HepG2 (cell line): ENCODE measurements at regions not wholly inside any gene's neighbourhood (a gene's known extent, or its start where the extent isn't known, plus 50 kb on each side); places are given as distances from the start of the nearest gene placed in this dataset.

Source experiments
- KDM2A ChIP-seq: sonication (generic); formaldehyde crosslinking; IDR thresholded peaks from 2 replicates; pipeline ENCODE4 v1.4.0; 2020; ENCODE audit warnings: low read depth, missing genetic modification reagents, borderline replicate concordance
- MED8 ChIP-seq: sonication (generic); formaldehyde crosslinking; IDR thresholded peaks from 2 replicates; pipeline ENCODE4 v1.8.1; 2023; ENCODE audit warnings: mild to moderate bottlenecking, missing genetic modification reagents; ENCODE audit not compliant: insufficient replicate concordance
- RNF219 ChIP-seq: sonication (generic); formaldehyde crosslinking; IDR thresholded peaks from 2 replicates; pipeline ENCODE4 v1.5.0; 2020; ENCODE audit warnings: mild to moderate bottlenecking, missing genetic modification reagents
- SAP130 ChIP-seq: IDR thresholded peaks from 2 replicates; pipeline ENCODE4 v1.6.1; 2016; ENCODE audit warnings: low read depth
- YY1 ChIP-seq: IDR thresholded peaks from 2 replicates; pipeline ENCODE4 v1.6.1; 2011; ENCODE audit warnings: low read length, low read depth, moderate library complexity, mild to moderate bottlenecking; ENCODE audit not compliant: insufficient read depth, insufficient replicate concordance
- ZNF629 ChIP-seq: sonication (generic); formaldehyde crosslinking; conservative IDR thresholded peaks from 2 replicates; pipeline ENCODE4 v1.5.0; 2020; ENCODE audit warnings: missing genetic modification reagents
- ZSCAN22 ChIP-seq: sonication (generic); formaldehyde crosslinking; IDR thresholded peaks from 2 replicates; pipeline ENCODE4 v1.4.0; 2020; ENCODE audit warnings: mild to moderate bottlenecking, missing genetic modification reagents
- TF ChIP-seq, protein P1 (sequence below): sonication (generic); formaldehyde crosslinking; IDR thresholded peaks from 2 replicates; pipeline ENCODE4 v1.4.0; 2020; ENCODE audit warnings: missing genetic modification reagents, borderline replicate concordance

GRCh38 chr4:188934320-188934962, 795.2 kb downstream of the TRIML1 start (continued):
- TF ChIP-seq RNF219 (CRISPR knock-in tag) (no peak), YY1 (no peak), KDM2A (no peak), ZSCAN22 (CRISPR knock-in tag) (no peak), MED8 (CRISPR knock-in tag) (no peak), SAP130 (CRISPR knock-in tag) (no peak), ZNF629 (CRISPR knock-in tag) (no peak)
- TF ChIP-seq, protein P1, sequence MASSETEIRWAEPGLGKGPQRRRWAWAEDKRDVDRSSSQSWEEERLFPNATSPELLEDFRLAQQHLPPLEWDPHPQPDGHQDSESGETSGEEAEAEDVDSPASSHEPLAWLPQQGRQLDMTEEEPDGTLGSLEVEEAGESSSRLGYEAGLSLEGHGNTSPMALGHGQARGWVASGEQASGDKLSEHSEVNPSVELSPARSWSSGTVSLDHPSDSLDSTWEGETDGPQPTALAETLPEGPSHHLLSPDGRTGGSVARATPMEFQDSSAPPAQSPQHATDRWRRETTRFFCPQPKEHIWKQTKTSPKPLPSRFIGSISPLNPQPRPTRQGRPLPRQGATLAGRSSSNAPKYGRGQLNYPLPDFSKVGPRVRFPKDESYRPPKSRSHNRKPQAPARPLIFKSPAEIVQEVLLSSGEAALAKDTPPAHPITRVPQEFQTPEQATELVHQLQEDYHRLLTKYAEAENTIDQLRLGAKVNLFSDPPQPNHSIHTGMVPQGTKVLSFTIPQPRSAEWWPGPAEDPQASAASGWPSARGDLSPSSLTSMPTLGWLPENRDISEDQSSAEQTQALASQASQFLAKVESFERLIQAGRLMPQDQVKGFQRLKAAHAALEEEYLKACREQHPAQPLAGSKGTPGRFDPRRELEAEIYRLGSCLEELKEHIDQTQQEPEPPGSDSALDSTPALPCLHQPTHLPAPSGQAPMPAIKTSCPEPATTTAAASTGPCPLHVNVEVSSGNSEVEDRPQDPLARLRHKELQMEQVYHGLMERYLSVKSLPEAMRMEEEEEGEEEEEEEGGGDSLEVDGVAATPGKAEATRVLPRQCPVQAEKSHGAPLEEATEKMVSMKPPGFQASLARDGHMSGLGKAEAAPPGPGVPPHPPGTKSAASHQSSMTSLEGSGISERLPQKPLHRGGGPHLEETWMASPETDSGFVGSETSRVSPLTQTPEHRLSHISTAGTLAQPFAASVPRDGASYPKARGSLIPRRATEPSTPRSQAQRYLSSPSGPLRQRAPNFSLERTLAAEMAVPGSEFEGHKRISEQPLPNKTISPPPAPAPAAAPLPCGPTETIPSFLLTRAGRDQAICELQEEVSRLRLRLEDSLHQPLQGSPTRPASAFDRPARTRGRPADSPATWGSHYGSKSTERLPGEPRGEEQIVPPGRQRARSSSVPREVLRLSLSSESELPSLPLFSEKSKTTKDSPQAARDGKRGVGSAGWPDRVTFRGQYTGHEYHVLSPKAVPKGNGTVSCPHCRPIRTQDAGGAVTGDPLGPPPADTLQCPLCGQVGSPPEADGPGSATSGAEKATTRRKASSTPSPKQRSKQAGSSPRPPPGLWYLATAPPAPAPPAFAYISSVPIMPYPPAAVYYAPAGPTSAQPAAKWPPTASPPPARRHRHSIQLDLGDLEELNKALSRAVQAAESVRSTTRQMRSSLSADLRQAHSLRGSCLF, result no peak
